Neural progenitor cell (in vitro differentiated cells): ENCODE measurements at regions not wholly inside any gene's neighbourhood (a gene's known extent, or its start where the extent isn't known, plus 50 kb on each side); places are given as distances from the start of the nearest gene placed in this dataset.

Experiments
- DNase-seq: peaks from one replicate; pipeline ENCODE4 v3.0.0-alpha.2; 2016; ENCODE audit warnings: low spot score
- H2AFZ ChIP-seq: fragments of 200-600 bp; sonication (generic); replicated peaks from 2 replicates; pipeline ENCODE4 v1.6.1; 2016; ENCODE audit warnings: antibody characterized with exemption
- H3F3A ChIP-seq: fragments of 200-600 bp; sonication (generic); 2 replicates; pipeline ENCODE4 v1.6.1; 2016; ENCODE audit warnings: antibody characterized with exemption, low read depth
- H3K27ac ChIP-seq: fragments of 200-600 bp; sonication (generic); 2 replicates; pipeline ENCODE4 v1.5.1; 2016; ENCODE audit warnings: mild to moderate bottlenecking
- H3K27me3 ChIP-seq: fragments of 200-600 bp; sonication (generic); 2 replicates; pipeline ENCODE4 v1.6.1; 2016; ENCODE audit warnings: mild to moderate bottlenecking, moderate library complexity
- H3K36me3 ChIP-seq: fragments of 200-600 bp; sonication (generic); 2 replicates; pipeline ENCODE4 v1.5.1; 2016
- H3K4me1 ChIP-seq: fragments of 200-600 bp; sonication (generic); 2 replicates; pipeline ENCODE4 v1.6.1; 2016; ENCODE audit warnings: mixed run types
- H3K4me2 ChIP-seq: fragments of 200-600 bp; sonication (generic); 2 replicates; pipeline ENCODE4 v1.6.1; 2016
- H3K4me3 ChIP-seq: fragments of 200-600 bp; sonication (generic); 2 replicates; pipeline ENCODE4 v1.5.1; 2016
- H3K79me2 ChIP-seq: fragments of 200-600 bp; sonication (generic); 2 replicates; pipeline ENCODE4 v1.6.1; 2016; ENCODE audit warnings: low read depth
- H3K9ac ChIP-seq: fragments of 200-600 bp; sonication (generic); 2 replicates; pipeline ENCODE4 v1.6.1; 2016
- H3K9me3 ChIP-seq: fragments of 200-600 bp; sonication (generic); 2 replicates; pipeline ENCODE4 v1.5.1; 2016; ENCODE audit warnings: low read depth
- H4K20me1 ChIP-seq: fragments of 200-600 bp; sonication (generic); 2 replicates; pipeline ENCODE4 v1.6.1; 2016; ENCODE audit warnings: low read depth
- H3K27ac Mint-ChIP-seq: 3 replicates; pipeline ENCODE4 v1.8.0; 2021; ENCODE audit warnings: mixed read lengths
- H3K27me3 Mint-ChIP-seq: 2 replicates; pipeline ENCODE4 v1.8.0; 2022; ENCODE audit warnings: low read depth, mild to moderate bottlenecking, inconsistent platforms, moderate library complexity, mixed read lengths; ENCODE audit not compliant: insufficient read depth
- H3K36me3 Mint-ChIP-seq: 3 replicates; pipeline ENCODE4 v1.8.0; 2021; ENCODE audit warnings: mixed read lengths
- H3K4me1 Mint-ChIP-seq: 3 replicates; pipeline ENCODE4 v1.8.0; 2021; ENCODE audit warnings: mixed read lengths
- H3K4me3 Mint-ChIP-seq: 3 replicates; pipeline ENCODE4 v1.8.0; 2021; ENCODE audit warnings: mild to moderate bottlenecking, moderate library complexity, mixed read lengths
- H3K9me3 Mint-ChIP-seq: 3 replicates; pipeline ENCODE4 v1.8.0; 2020; ENCODE audit warnings: mixed read lengths
- CTCF ChIP-seq: fragments of 200-600 bp; sonication (generic); IDR thresholded peaks from 2 replicates; pipeline ENCODE4 v1.5.1; 2017; ENCODE audit warnings: antibody characterized with exemption, mild to moderate bottlenecking
- EZH2 ChIP-seq: fragments of 200-600 bp; sonication (generic); IDR thresholded peaks from 2 replicates; pipeline ENCODE4 v1.6.1; 2017; ENCODE audit warnings: antibody characterized with exemption, mild to moderate bottlenecking, moderate library complexity
- EZH2phosphoT487 ChIP-seq: fragments of 200-600 bp; sonication (generic); IDR thresholded peaks from 2 replicates; pipeline ENCODE4 v1.6.1; 2017; ENCODE audit warnings: antibody characterized with exemption

DNA sequence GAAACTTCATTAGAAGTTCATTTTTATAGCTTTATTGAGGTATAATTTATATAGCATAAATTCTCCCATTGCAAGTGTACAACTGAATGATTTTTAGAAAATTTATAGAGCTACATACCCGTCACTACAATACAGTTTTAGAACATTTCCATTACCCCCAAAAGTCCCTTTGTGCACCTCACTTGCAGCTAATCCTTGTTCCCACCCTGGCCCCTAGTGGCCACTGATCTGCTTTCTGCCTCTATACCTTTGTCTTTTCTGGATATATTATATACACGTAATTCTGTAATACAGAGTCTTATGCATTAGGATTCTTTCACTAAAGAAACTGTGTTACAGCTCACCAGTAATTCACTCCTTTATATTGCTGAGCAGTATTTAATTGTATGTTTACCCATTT is 145.1 kb upstream of the DIO2 start:
- H3K9ac ChIP-seq = no peak overlapping the region
- H3K4me2 ChIP-seq = no peak overlapping the region
- H3K9me3 ChIP-seq = no peaks in the 10 kb centered on the region
- DNase-seq = peak; percentile 49
- H3K36me3 ChIP-seq = no peaks in the 10 kb centered on the region
- Mint-ChIP-seq H3K27me3 (no peaks in the 10 kb centered on the region), H3K9me3 (no peaks in the 10 kb centered on the region), H3K4me1 (no peaks in the 10 kb centered on the region), H3K4me3 (no peak overlapping the region), H3K36me3 (no peaks in the 10 kb centered on the region), H3K27ac (no peak overlapping the region)
- no peaks in the 10 kb centered on the region for H3K27me3 ChIP-seq
- H3F3A ChIP-seq = no peaks in the 10 kb centered on the region
- H3K4me1 ChIP-seq = no peaks in the 10 kb centered on the region
- peak; percentile 66 for TF ChIP-seq CTCF
- TF ChIP-seq EZH2 = no peak
- no peak for TF ChIP-seq EZH2phosphoT487
- no peaks in the 10 kb centered on the region for H3K79me2 ChIP-seq
- no peak overlapping the region for H3K4me3 ChIP-seq
- H4K20me1 ChIP-seq = no peaks in the 10 kb centered on the region
- H2AFZ ChIP-seq = no peak overlapping the region
- no peak overlapping the region for H3K27ac ChIP-seq

GRCh38 chr14:80354860-80355581 is 143.7 kb upstream of the DIO2 start:
- Histone ChIP-seq H3K9ac (no peak overlapping the region), H2AFZ (peak overlapping the region; percentile 64), H3K4me2 (no peak overlapping the region), H3K27ac (no peak overlapping the region), H3K9me3 (no peaks in the 10 kb centered on the region), H3K4me3 (no peak overlapping the region), H3K4me1 (no peaks in the 10 kb centered on the region), H4K20me1 (no peaks in the 10 kb centered on the region), H3K36me3 (no peaks in the 10 kb centered on the region), H3K79me2 (no peaks in the 10 kb centered on the region), H3K27me3 (no peaks in the 10 kb centered on the region), H3F3A (no peaks in the 10 kb centered on the region)
- Mint-ChIP-seq H3K36me3 (no peaks in the 10 kb centered on the region), H3K4me3 (no peak overlapping the region), H3K4me1 (no peaks in the 10 kb centered on the region), H3K9me3 (no peaks in the 10 kb centered on the region), H3K27ac (no peak overlapping the region), H3K27me3 (no peaks in the 10 kb centered on the region)
- DNase-seq = no peak
- TF ChIP-seq EZH2phosphoT487 (no peak), EZH2 (no peak), CTCF (no peak)

GRCh38 chr14:80352471-80352870 is 141.2 kb upstream of the DIO2 start:
- H3K4me3 Mint-ChIP-seq = no peak overlapping the region
- Histone ChIP-seq H3K27me3 (no peaks in the 10 kb centered on the region), H3K27ac (no peak overlapping the region), H3K36me3 (no peaks in the 10 kb centered on the region), H3K79me2 (no peaks in the 10 kb centered on the region), H3K4me1 (no peaks in the 10 kb centered on the region), H2AFZ (no peak overlapping the region), H3F3A (no peaks in the 10 kb centered on the region), H3K4me3 (no peak overlapping the region), H4K20me1 (no peaks in the 10 kb centered on the region), H3K4me2 (no peak overlapping the region), H3K9me3 (no peaks in the 10 kb centered on the region), H3K9ac (no peak overlapping the region)
- H3K36me3 Mint-ChIP-seq = no peaks in the 10 kb centered on the region
- H3K4me1 Mint-ChIP-seq = no peaks in the 10 kb centered on the region
- no peak for DNase-seq
- H3K27ac Mint-ChIP-seq = no peak overlapping the region
- TF ChIP-seq EZH2 (no peak), CTCF (no peak), EZH2phosphoT487 (no peak)
- no peaks in the 10 kb centered on the region for H3K9me3 Mint-ChIP-seq
- no peaks in the 10 kb centered on the region for H3K27me3 Mint-ChIP-seq
